Stimulated activated memory B cell treated with anti-CD40 and anti-IgM and Interleukin-4, amounts not matched to agents 10 μg/mL and 1 μg/mL and 100 μg/mL, for 72 hours (primary cell): ENCODE measurements at regions not wholly inside any gene's neighbourhood (a gene's known extent, or its start where the extent isn't known, plus 50 kb on each side); places are given as distances from the start of the nearest gene placed in this dataset.

Experiments used
- ATAC-seq: fragments of 150-1000 bp; cut with Tn5 transposase; 2 replicates; pipeline ENCODE4 v1.10.0; 2021
- H3K27ac Mint-ChIP-seq: one replicate; pipeline ENCODE4 v1.8.0; 2022; ENCODE audit warnings: mild to moderate bottlenecking, mixed read lengths
- H3K27me3 Mint-ChIP-seq: one replicate; pipeline ENCODE4 v1.8.0; 2022; ENCODE audit warnings: mixed read lengths
- H3K36me3 Mint-ChIP-seq: one replicate; pipeline ENCODE4 v1.8.0; 2022; ENCODE audit warnings: mixed read lengths
- H3K4me1 Mint-ChIP-seq: one replicate; pipeline ENCODE4 v1.8.0; 2022; ENCODE audit warnings: mixed read lengths
- H3K4me3 Mint-ChIP-seq: one replicate; pipeline ENCODE4 v1.8.0; 2022; ENCODE audit warnings: mild to moderate bottlenecking, moderate library complexity, mixed read lengths
- H3K9me3 Mint-ChIP-seq: one replicate; pipeline ENCODE4 v1.8.0; 2022; ENCODE audit warnings: mixed read lengths

DNA sequence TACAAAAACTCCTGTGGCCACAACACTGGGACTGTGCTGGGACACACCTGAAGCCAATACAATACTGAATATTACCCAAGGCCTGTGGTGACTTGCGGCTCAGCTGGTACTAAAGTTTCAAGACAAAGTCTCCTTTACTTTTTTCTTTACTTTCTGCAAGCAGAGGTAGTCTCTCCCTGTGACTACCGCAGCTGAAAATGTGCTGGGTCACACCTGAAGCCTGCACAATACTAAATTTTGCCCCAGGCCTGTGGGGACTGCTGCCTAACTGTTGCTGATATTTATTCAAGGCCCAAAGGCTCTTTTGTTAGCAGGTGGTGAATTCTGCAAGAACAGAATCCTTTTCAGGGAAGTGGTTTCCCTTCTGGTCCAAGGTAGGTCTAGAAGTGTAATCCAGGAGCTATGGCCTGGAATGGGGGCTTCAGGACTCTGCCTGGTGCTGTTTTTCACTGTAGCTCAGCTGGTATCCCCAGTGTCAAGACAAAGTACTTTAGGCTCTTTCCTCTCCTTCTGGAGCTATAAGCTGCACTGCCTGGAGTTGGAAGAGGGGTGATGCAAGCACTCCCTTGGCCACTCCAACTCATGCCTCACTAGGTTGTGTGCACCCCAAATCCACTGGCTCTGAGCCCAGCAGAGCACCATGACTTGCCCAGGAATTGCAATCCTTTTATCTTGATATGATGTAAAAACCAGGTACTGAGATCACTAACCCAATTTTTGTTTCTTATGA, 489.4 kb downstream of the TECRL start:
- no peak for ATAC-seq
- H3K9me3 Mint-ChIP-seq: no peaks in the 10 kb centered on the region
- no peaks in the 10 kb centered on the region for H3K27me3 Mint-ChIP-seq

DNA sequence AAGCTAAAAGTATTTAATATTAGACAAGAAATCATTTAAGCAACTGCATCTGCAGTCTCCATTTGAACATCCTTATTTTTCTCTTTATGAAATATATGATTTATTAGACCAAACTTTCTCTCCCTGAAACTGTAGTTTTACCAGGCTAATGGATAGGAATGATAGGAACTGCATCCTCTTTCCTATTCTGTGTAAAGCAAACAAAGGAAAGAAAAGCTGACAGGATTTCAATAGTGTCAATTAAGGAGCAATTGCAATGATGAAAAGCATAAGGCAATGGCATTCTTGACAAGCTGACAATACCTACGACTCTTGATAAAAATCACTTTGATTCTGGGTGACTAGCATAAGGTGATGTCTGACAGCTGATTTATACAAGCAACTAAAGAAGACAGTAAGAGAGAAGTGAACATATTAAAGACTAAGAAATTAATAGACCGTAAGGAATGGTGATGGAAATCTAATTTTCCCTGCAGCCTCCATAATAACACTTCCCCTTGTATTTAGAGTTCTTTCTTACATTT, 502.5 kb downstream of the TECRL start:
- H3K36me3 Mint-ChIP-seq: no peaks in the 10 kb centered on the region
- H3K27ac Mint-ChIP-seq: no peak overlapping the region
- H3K27me3 Mint-ChIP-seq: no peaks in the 10 kb centered on the region
- H3K4me3 Mint-ChIP-seq: no peak overlapping the region
- no peaks in the 10 kb centered on the region for H3K9me3 Mint-ChIP-seq
- no peaks in the 10 kb centered on the region for H3K4me1 Mint-ChIP-seq
- ATAC-seq: no peak

More for the DNA sequence above, 489.4 kb downstream of the TECRL start:
- Mint-ChIP-seq H3K4me3 (no peak overlapping the region), H3K36me3 (no peaks in the 10 kb centered on the region), H3K27ac (no peak overlapping the region), H3K4me1 (no peaks in the 10 kb centered on the region)

GRCh38 chr4:63904201-63904600, 505.0 kb downstream of the TECRL start:
- no peak for ATAC-seq
- H3K4me3 Mint-ChIP-seq: no peak overlapping the region

DNA sequence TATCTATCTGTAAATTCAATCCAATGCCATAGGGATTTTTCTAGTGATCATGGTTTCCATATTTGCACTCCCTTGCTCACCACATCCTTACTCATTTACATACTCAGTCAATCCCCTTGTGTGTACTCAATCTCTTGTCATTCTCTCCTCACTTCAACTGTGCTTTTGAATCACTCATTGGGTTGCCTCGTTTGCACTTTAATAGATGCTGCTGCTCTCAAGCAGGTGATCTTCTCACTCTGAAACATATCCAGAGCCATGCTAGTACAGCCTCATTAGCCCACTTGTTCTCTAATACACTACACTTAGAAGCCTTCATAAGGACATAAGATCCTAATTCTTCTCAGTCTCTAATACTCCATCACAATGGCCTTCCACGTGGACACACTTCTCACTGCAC, 507.9 kb downstream of the TECRL start:
- no peak overlapping the region for H3K27ac Mint-ChIP-seq
- ATAC-seq: no peak
- no peaks in the 10 kb centered on the region for H3K36me3 Mint-ChIP-seq
- H3K9me3 Mint-ChIP-seq: peaks cover 6% of the 10 kb centered on the region
- H3K27me3 Mint-ChIP-seq: no peaks in the 10 kb centered on the region
- no peak overlapping the region for H3K4me3 Mint-ChIP-seq
- no peaks in the 10 kb centered on the region for H3K4me1 Mint-ChIP-seq

More at GRCh38 chr4:63904201-63904600, 505.0 kb downstream of the TECRL start:
- no peaks in the 10 kb centered on the region for H3K4me1 Mint-ChIP-seq
- peaks cover 2% of the 10 kb centered on the region for H3K9me3 Mint-ChIP-seq
- H3K27me3 Mint-ChIP-seq: no peaks in the 10 kb centered on the region
- H3K36me3 Mint-ChIP-seq: no peaks in the 10 kb centered on the region
- no peak overlapping the region for H3K27ac Mint-ChIP-seq

DNA sequence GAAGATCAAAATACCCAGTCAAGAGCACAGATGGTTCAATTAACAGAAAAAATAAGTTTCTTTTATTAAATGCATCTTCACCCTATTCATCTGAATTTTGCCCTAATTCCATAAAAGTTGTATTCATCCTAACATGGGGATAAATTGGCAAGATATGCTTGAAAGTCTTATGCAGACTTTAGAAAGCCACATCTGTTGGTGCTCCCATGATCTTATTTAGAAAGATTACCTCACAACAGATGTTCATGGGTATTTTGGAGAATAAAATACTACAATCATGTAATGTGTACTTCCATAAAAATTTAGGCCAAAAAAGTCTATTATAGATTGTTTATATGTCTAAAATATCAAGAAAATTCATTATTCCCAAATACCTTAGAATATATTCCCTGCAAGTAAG, 510.3 kb downstream of the TECRL start:
- no peak for ATAC-seq
- Mint-ChIP-seq H3K27ac (no peak overlapping the region), H3K4me3 (no peak overlapping the region), H3K36me3 (no peaks in the 10 kb centered on the region), H3K4me1 (no peaks in the 10 kb centered on the region), H3K9me3 (peaks cover 6% of the 10 kb centered on the region), H3K27me3 (no peaks in the 10 kb centered on the region)

- no peak for ATAC-seq
- Mint-ChIP-seq H3K27me3 (no peaks in the 10 kb centered on the region), H3K4me1 (no peaks in the 10 kb centered on the region), H3K4me3 (no peak overlapping the region), H3K9me3 (peaks cover 10% of the 10 kb centered on the region), H3K36me3 (no peaks in the 10 kb centered on the region), H3K27ac (no peak overlapping the region)
Measured at GRCh38 chr4:63894161-63894560, 515.1 kb downstream of the TECRL start.

DNA sequence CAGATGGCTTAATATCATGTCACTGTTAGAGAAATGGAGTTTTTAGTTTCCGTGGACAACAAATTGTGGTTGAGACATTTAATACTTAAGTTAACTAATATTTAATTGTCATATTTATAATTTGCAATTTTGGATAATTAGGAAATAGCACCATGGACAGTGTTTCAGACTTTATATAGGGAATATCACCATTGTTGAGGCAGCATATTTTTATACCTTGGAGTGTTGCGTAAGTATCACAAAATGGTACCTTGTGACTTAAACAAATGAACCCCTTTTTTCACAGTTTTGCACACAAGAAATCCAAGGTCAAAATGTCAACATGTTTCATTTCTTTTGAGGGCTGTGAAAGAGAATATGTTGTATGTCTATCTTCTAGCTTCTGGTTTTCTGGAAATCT, 539.9 kb downstream of the TECRL start:
- no peaks in the 10 kb centered on the region for H3K36me3 Mint-ChIP-seq
- no peak overlapping the region for H3K27ac Mint-ChIP-seq
- H3K9me3 Mint-ChIP-seq: no peaks in the 10 kb centered on the region
- no peaks in the 10 kb centered on the region for H3K27me3 Mint-ChIP-seq
- no peak overlapping the region for H3K4me3 Mint-ChIP-seq
- no peak for ATAC-seq
- H3K4me1 Mint-ChIP-seq: no peaks in the 10 kb centered on the region

DNA sequence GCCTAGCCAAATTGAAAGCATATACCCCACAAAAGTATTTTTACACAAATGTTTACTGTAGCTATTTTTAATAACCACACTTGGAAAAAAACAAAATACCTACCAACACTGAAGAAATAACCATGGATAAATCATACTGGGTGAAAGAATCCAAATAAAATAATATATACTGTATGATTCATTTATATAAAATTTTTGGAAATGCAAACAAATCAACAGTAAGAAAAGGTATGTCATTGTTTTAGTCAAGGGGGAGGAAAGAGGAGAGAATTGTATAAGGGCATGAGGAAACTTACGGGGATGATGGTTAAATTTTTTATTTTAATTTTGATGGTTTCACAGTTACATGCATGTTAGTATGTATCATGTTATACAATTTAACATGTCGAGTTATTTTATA, 557.8 kb downstream of the TECRL start:
- Mint-ChIP-seq H3K9me3 (peaks cover 3% of the 10 kb centered on the region), H3K4me1 (no peaks in the 10 kb centered on the region), H3K27me3 (no peaks in the 10 kb centered on the region), H3K27ac (no peak overlapping the region), H3K36me3 (no peaks in the 10 kb centered on the region), H3K4me3 (no peak overlapping the region)
- ATAC-seq: no peak

GRCh38 chr4:63841266-63841665, 568.0 kb downstream of the TECRL start:
- Mint-ChIP-seq H3K36me3 (no peaks in the 10 kb centered on the region), H3K27ac (no peak overlapping the region), H3K4me3 (no peak overlapping the region), H3K9me3 (peaks cover 7% of the 10 kb centered on the region), H3K27me3 (no peaks in the 10 kb centered on the region), H3K4me1 (no peaks in the 10 kb centered on the region)
- no peak for ATAC-seq

GRCh38 chr4:63831590-63832155, 577.6 kb downstream of the TECRL start:
- Mint-ChIP-seq H3K27ac (no peak overlapping the region), H3K36me3 (no peaks in the 10 kb centered on the region), H3K27me3 (no peaks in the 10 kb centered on the region), H3K4me1 (no peaks in the 10 kb centered on the region), H3K4me3 (no peak overlapping the region), H3K9me3 (peaks cover 2% of the 10 kb centered on the region)
- ATAC-seq: no peak

GRCh38 chr4:63817196-63817865, 591.9 kb downstream of the TECRL start:
- Mint-ChIP-seq H3K4me1 (no peaks in the 10 kb centered on the region), H3K36me3 (no peaks in the 10 kb centered on the region), H3K27me3 (no peaks in the 10 kb centered on the region), H3K27ac (no peak overlapping the region), H3K4me3 (no peak overlapping the region), H3K9me3 (peaks cover 2% of the 10 kb centered on the region)
- ATAC-seq: no peak

- Mint-ChIP-seq H3K4me1 (no peaks in the 10 kb centered on the region), H3K4me3 (no peak overlapping the region), H3K9me3 (peaks cover 6% of the 10 kb centered on the region), H3K27ac (no peak overlapping the region), H3K36me3 (no peaks in the 10 kb centered on the region), H3K27me3 (no peaks in the 10 kb centered on the region)
- peak; percentile 27 for ATAC-seq
Measured at GRCh38 chr4:63814171-63814964, 594.9 kb downstream of the TECRL start.

DNA sequence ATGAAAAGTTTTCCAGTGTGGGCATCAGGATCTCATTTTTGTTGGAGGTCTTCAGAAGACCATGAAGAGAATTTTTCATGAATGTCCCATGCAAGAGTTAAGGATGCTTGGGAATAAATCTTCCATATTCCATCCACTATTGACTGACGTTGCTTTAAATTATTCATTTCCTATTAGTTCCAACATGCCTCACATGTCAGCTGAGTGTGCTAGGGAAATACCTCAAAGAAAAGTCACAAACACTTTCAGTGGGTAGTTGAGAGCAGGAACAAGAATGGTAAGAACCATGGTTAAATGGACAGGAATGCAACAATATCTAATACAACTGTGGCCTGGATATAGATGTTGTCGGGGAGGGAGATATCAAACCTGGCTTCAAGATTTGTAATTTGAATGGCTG, 610.1 kb downstream of the TECRL start:
- H3K4me1 Mint-ChIP-seq: no peaks in the 10 kb centered on the region
- no peak overlapping the region for H3K4me3 Mint-ChIP-seq
- no peaks in the 10 kb centered on the region for H3K27me3 Mint-ChIP-seq
- no peak for ATAC-seq
- no peaks in the 10 kb centered on the region for H3K36me3 Mint-ChIP-seq
- no peaks in the 10 kb centered on the region for H3K9me3 Mint-ChIP-seq
- H3K27ac Mint-ChIP-seq: no peak overlapping the region

DNA sequence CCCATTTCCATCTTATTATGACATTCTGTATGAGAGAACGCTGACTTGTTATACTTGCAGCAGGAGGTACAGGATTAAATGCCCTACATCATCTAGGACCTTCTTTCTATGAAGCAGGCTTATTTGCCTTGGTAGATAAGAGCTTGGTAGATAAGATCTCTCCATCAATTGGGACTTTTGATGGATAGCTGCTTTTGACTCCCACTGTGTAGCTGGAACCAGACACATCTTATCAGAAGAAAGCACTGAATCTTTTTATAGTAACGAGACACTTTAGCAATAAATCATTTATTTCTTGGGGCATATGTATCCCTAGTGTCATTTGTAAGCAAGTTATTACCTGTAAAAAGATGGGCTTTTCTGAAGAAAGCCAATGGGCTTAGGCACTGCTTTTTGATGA, 613.9 kb downstream of the TECRL start:
- no peak for ATAC-seq
- Mint-ChIP-seq H3K9me3 (peaks cover 5% of the 10 kb centered on the region), H3K4me1 (no peaks in the 10 kb centered on the region), H3K27ac (no peak overlapping the region), H3K27me3 (no peaks in the 10 kb centered on the region), H3K4me3 (no peak overlapping the region), H3K36me3 (no peaks in the 10 kb centered on the region)

GRCh38 chr4:63790377-63790776, 618.9 kb downstream of the TECRL start:
- H3K4me3 Mint-ChIP-seq: no peak overlapping the region
- H3K4me1 Mint-ChIP-seq: no peaks in the 10 kb centered on the region
- ATAC-seq: no peak
- no peak overlapping the region for H3K27ac Mint-ChIP-seq
- H3K36me3 Mint-ChIP-seq: no peaks in the 10 kb centered on the region
- no peaks in the 10 kb centered on the region for H3K27me3 Mint-ChIP-seq
- peaks cover 5% of the 10 kb centered on the region for H3K9me3 Mint-ChIP-seq
